K562 (cell line): ENCODE measurements at regions not wholly inside any gene's neighbourhood (a gene's known extent, or its start where the extent isn't known, plus 50 kb on each side); places are given as distances from the start of the nearest gene placed in this dataset.
A peak's percentile ranks its signal among the peaks of the same experiment; 100 is the strongest.

ENCODE experiments used
- CEBPZ ChIP-seq: fragments of 150-350 bp; IDR thresholded peaks from 2 replicates; pipeline ENCODE4 v1.6.1; 2014; ENCODE audit warnings: low read depth, mild to moderate bottlenecking, low read length, borderline replicate concordance
- DLX4 ChIP-seq: fragments of 250-450 bp; sonication (Bioruptor Pico); IDR thresholded peaks from 2 replicates; pipeline ENCODE4 v1.6.1; 2021; ENCODE audit warnings: mild to moderate bottlenecking
- ELF4 ChIP-seq: fragments of 450-650 bp; formaldehyde crosslinking; IDR thresholded peaks from 2 replicates; pipeline ENCODE4 v1.4.0; 2022; ENCODE audit warnings: missing genetic modification characterization
- EP400 ChIP-seq: fragments of 450-650 bp; IDR thresholded peaks from 2 replicates; pipeline ENCODE4 v1.6.1; 2017; ENCODE audit warnings: antibody characterized with exemption, mild to moderate bottlenecking, moderate library complexity
- HMBOX1 ChIP-seq: sonication (generic); IDR thresholded peaks from 2 replicates; pipeline ENCODE4 v1.6.1; 2016
- NFATC3 ChIP-seq: fragments of 450-650 bp; IDR thresholded peaks from 2 replicates; pipeline ENCODE4 v1.6.1; 2017; ENCODE audit warnings: mild to moderate bottlenecking
- PBX2 ChIP-seq, 2 experiments: IDR thresholded peaks in 1 of 2; conservative IDR thresholded peaks in 1 of 2; 2 replicates each; pipeline ENCODE4 v1.6.1; 2016; ENCODE audit warnings: low read depth in 2 of 2, mild to moderate bottlenecking in 1 of 2, missing compliant biosample characterization in 1 of 2, missing genetic modification characterization in 1 of 2, moderate library complexity in 1 of 2
- POLR2AphosphoS2 ChIP-seq: IDR thresholded peaks from 2 replicates; pipeline ENCODE4 v1.6.1; 2012; ENCODE audit warnings: low read length, improper control_type of control experiment
- STAG1 ChIP-seq: sonication (generic); formaldehyde crosslinking; IDR thresholded peaks from 2 replicates; pipeline ENCODE4 v1.5.0; 2020; ENCODE audit warnings: missing genetic modification reagents, borderline replicate concordance
- TEAD2 ChIP-seq: fragments of 450-650 bp; IDR thresholded peaks from 2 replicates; pipeline ENCODE4 v1.6.1; 2016; ENCODE audit warnings: missing genetic modification characterization, control low read depth, missing compliant biosample characterization
- THAP7 ChIP-seq: fragments of 250-450 bp; sonication (Bioruptor Pico); IDR thresholded peaks from 2 replicates; pipeline ENCODE4 v1.5.0; 2021
- ZBTB9 ChIP-seq: fragments of 450-650 bp; formaldehyde crosslinking; IDR thresholded peaks from 2 replicates; pipeline ENCODE4 v1.4.0; 2020; ENCODE audit warnings: mild to moderate bottlenecking, moderate library complexity
- ZNF518B ChIP-seq: fragments of 250-450 bp; sonication (Bioruptor Pico); IDR thresholded peaks from 2 replicates; pipeline ENCODE4 v1.5.0; 2021; ENCODE audit warnings: mild to moderate bottlenecking, moderate library complexity

GRCh38 chr14:22391908-22392565 is 197.0 kb downstream of the DAD1 start (continued):
- TF ChIP-seq PBX2 (CRISPR knock-in tag; IDR thresholded peaks at IDR 0.05; ENCODE audit: low read depth) (no peak), PBX2 (tag; conservative IDR thresholded peaks at IDR 0.05; ENCODE audit: low read depth) (peak; percentile 48; the same call in 1 of the 2 replicates), STAG1 (CRISPR knock-in tag) (peak; percentile 74; the same call in 1 of the 2 replicates), POLR2AphosphoS2 (no peak), ZBTB9 (CRISPR knock-in tag) (no peak), NFATC3 (no peak), TEAD2 (tag) (no peak), THAP7 (CRISPR knock-in tag) (no peak), CEBPZ (no peak), HMBOX1 (no peak), ZNF518B (CRISPR knock-in tag) (no peak), DLX4 (CRISPR knock-in tag) (no peak), ELF4 (CRISPR knock-in tag) (no peak), EP400 (no peak)
